ENCODE measurements at regions not wholly inside any gene's neighbourhood (a gene's known extent, or its start where the extent isn't known, plus 50 kb on each side); places are given as distances from the start of the nearest gene placed in this dataset.

GRCh38 chr16:8236816-8237215 lies 353.5 kb downstream of the TMEM114 start:
- TF ChIP-seq TAF1 (IDR thresholded peaks at IDR 0.05; ENCODE audit: low read depth, low read length) (no peak), POLR2A (IDR thresholded peaks at IDR 0.05; ENCODE audit: low read depth, low read length) (no peak), POLR2AphosphoS5 (IDR thresholded peaks at IDR 0.05; ENCODE audit: low read depth, low read length) (no peak), PAX5 (IDR thresholded peaks at IDR 0.05; ENCODE audit: insufficient read depth, low read length, severe bottlenecking) (no peak), POU2F2 (IDR thresholded peaks at IDR 0.05; ENCODE audit: low read depth, low read length) (no peak)

Data from GM12891 (cell line).